Kidney epithelial cell (primary cell): ENCODE measurements at regions not wholly inside any gene's neighbourhood (a gene's known extent, or its start where the extent isn't known, plus 50 kb on each side); places are given as distances from the start of the nearest gene placed in this dataset.
A peak's percentile ranks its signal among the peaks of the same experiment; 100 is the strongest.

Experiments used
- DNase-seq: peaks from one replicate; pipeline ENCODE4 v3.0.0-alpha.2; 2010; ENCODE audit warnings: low read depth
- H3K27me3 ChIP-seq: 2 replicates; pipeline ENCODE4 v1.6.0; 2011; ENCODE audit warnings: low read length; ENCODE audit not compliant: control insufficient read depth, insufficient read depth
- H3K36me3 ChIP-seq: 2 replicates; pipeline ENCODE4 v1.5.1; 2011; ENCODE audit warnings: low read length; ENCODE audit not compliant: control insufficient read depth, insufficient read depth
- H3K4me3 ChIP-seq: 2 replicates; pipeline ENCODE4 v1.5.1; 2011; ENCODE audit warnings: low read depth, mild to moderate bottlenecking, control low read depth, low read length
- TF ChIP-seq, protein P1 (sequence below): IDR thresholded peaks from 2 replicates; pipeline ENCODE4 v1.5.1; 2011; ENCODE audit warnings: mild to moderate bottlenecking, moderate library complexity, low read length, control low read depth, inconsistent platforms; ENCODE audit not compliant: insufficient read depth, poor library complexity, severe bottlenecking

DNA sequence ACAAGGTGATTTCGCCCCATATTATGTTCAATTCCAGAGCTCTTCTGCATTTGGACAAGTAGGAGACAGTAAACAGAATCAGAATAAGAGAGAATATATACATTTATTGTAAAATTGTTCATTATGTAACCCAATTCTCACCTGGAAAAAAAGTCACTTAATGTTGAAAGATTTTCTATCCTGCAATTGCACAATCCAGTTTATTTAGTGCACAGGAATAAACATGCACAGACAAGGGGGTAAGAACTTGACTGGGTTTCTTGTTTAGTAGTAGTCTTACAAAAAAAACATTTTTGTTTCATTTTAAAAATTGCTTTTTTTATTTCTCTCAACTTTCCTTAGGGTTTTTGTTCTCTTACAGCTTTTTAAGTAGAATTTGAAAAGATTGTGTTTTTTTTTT, 126.6 kb downstream of the SAMD9 start:
- TF ChIP-seq, protein P1, sequence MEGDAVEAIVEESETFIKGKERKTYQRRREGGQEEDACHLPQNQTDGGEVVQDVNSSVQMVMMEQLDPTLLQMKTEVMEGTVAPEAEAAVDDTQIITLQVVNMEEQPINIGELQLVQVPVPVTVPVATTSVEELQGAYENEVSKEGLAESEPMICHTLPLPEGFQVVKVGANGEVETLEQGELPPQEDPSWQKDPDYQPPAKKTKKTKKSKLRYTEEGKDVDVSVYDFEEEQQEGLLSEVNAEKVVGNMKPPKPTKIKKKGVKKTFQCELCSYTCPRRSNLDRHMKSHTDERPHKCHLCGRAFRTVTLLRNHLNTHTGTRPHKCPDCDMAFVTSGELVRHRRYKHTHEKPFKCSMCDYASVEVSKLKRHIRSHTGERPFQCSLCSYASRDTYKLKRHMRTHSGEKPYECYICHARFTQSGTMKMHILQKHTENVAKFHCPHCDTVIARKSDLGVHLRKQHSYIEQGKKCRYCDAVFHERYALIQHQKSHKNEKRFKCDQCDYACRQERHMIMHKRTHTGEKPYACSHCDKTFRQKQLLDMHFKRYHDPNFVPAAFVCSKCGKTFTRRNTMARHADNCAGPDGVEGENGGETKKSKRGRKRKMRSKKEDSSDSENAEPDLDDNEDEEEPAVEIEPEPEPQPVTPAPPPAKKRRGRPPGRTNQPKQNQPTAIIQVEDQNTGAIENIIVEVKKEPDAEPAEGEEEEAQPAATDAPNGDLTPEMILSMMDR, result no peak
- Histone ChIP-seq H3K36me3 (no peaks in the 10 kb centered on the region), H3K27me3 (no peaks in the 10 kb centered on the region), H3K4me3 (no peak overlapping the region)
- no peak for DNase-seq

DNA sequence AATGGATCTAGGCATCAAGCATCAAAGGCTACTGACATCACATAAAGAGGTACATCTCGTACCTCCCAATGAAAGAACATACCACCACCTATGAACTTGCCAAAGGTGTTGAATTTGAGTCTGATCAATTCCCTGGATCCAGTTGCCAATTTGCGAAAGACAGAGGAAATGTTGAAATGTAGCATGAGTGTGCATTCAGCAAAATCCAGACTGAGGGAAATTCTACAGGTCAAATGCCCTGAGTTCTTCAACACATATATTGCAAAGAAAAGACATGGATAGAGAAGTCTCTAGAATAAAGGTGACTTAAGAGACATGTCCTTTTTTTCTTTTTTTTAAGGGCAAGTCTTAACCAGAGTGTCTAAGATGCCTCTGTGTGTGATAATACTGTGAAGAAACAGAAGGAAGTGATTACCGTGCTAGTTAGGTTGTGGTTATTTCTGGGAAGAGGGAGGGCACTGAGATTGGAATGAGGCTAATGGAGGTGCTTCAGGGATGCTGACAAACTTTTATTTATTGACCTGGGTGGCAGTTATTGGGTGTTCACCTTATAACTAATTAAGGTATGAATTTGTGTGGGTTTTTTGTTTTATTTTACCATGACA, 128.7 kb downstream of the SAMD9 start:
- DNase-seq, result no peak
- no peaks in the 10 kb centered on the region for H3K27me3 ChIP-seq
- TF ChIP-seq, protein P1, result no peak
- H3K36me3 ChIP-seq, result no peaks in the 10 kb centered on the region
- no peak overlapping the region for H3K4me3 ChIP-seq

DNA sequence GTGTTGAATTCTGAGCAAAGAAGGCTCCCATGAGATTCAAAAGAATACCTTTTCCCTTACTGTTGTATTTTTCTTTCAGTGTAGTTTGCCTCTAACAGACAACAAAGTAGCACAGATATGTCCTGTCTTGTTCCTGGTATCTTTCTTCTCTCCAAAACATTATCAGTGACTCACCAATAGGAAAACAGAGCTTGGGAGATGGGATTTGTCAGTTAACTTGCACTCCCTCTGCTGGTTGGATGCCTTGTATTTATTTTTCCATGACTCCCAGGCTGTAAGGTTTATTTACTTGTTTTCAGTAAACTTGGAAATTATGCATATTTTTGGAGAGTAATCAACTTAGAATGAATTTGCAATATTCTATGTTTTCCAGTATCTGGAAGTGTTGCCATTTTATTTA, 129.7 kb downstream of the SAMD9 start:
- Histone ChIP-seq H3K4me3 (no peak overlapping the region), H3K36me3 (no peaks in the 10 kb centered on the region), H3K27me3 (no peaks in the 10 kb centered on the region)
- DNase-seq, result no peak
- TF ChIP-seq, protein P1, result peak; percentile 52

DNA sequence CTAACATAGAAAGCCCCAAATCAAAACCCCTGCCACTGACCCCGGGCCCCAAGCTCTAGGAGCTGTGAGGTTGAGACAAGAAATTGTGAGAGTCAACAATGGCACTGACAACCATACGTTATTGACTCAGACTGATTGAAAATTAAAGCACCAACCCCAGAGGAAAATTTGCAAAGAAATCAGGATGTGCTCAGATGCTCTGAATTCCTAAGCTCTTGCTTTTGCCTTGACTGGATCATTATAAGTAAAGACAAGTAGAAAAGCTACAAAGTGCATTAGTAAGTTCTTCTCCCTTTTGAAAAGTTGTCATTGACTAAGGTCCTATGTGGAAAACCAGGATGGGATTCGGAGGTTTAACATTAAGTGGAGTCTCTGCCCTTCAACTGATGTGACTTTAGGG, 130.2 kb downstream of the SAMD9 start:
- H3K27me3 ChIP-seq, result no peaks in the 10 kb centered on the region
- DNase-seq, result no peak
- no peak overlapping the region for H3K4me3 ChIP-seq
- TF ChIP-seq, protein P1, result no peak
- H3K36me3 ChIP-seq, result no peaks in the 10 kb centered on the region

DNA sequence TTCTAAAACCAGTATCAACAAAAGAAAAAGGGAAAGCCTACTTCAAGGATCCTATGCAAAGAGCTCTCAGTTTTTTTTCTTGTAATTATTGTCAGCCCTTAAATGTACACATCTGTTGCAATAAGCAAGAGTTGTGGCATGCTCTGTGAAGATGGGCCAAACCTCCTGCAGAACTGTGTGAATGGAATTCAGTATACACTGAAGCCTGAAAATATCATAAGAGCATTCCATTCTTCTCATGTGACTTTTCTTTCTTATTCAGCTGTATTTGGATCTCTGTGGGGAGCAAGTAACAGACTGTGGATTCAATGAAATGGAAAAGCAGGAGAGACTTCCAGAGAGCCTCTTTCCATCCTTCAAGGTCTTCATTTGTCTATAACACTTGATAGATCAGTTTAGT, 130.7 kb downstream of the SAMD9 start:
- Histone ChIP-seq H3K27me3 (no peaks in the 10 kb centered on the region), H3K36me3 (no peaks in the 10 kb centered on the region), H3K4me3 (no peak overlapping the region)
- no peak for DNase-seq
- TF ChIP-seq, protein P1, result no peak

DNA sequence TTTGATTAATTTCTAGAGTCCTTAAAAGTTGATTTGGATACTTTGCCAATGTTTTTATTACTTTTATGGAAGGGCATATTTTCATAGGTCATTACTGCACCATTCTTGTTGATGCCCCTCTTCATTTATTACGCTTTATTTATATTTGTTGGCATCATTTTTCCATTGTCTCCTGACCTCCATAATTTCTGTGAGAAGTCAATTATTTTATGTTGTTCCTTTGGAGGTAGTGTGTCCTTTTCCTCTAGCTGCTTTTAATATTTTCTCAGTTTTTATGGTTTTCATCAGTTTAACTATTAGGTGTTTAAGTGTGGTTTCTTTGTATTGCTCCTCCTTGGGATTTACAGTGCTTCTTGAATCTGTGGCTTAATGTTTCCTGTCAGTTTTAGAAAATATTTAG, 134.9 kb downstream of the SAMD9 start:
- H3K27me3 ChIP-seq, result no peaks in the 10 kb centered on the region
- TF ChIP-seq, protein P1, result no peak
- no peak overlapping the region for H3K4me3 ChIP-seq
- H3K36me3 ChIP-seq, result no peaks in the 10 kb centered on the region
- no peak for DNase-seq
